ENCODE measurements at regions not wholly inside any gene's neighbourhood (a gene's known extent, or its start where the extent isn't known, plus 50 kb on each side); places are given as distances from the start of the nearest gene placed in this dataset.

DNA sequence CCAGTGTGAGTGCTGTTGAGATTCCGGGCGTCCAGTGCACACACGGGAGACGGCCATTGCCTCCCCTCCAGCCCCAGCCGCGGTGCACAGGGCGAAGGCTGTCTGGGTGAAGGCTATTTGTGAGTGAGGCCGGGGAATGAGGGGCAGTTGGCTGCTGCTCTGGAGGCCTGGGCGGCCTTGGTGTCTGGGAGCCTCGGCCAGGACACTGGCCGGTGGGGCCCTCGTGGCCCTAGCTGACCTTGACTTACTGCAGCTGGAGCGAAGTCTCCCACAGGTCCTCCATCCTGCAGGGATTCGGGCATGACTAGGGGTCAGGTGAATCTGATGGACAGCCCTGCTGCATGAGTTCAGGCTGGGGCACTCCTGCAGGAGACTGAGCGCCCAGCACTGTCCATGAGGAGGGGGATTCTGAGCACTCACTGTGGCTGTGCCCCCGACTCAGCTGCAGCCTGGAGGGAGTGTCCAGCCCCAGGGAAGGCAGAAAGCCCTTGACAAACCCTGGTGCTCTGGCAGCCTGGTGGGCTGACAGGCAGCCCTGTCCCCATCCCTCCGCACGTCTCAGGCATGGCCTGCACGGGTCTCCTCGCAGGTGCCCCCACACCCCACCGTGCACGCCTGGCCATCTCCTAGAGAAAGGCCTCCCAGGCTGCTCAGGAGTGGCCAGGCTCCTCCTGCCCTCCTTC is 52.7 kb upstream of the FAM20C start:
- DNase-seq: no peak

DNA sequence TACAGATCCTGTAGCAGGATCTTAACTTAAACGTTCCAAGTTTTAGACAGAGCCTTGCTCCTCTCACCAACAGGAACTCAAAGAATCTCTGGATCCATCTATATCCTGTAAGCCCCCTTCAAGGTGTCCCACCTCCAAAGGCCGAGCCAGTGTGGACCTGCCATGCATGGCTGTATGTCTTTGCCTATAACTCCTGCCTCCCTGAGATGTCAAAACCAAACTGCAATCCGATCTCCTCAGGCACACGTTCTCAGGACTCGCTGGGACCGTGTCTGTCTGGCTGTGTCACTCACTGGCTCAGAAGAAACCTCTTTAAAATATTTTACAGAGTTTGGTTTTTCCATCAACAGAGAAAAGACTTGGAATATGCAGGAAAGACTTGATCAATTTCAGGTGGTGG is 51.4 kb upstream of the FAM20C start:
- no peak for DNase-seq

DNA sequence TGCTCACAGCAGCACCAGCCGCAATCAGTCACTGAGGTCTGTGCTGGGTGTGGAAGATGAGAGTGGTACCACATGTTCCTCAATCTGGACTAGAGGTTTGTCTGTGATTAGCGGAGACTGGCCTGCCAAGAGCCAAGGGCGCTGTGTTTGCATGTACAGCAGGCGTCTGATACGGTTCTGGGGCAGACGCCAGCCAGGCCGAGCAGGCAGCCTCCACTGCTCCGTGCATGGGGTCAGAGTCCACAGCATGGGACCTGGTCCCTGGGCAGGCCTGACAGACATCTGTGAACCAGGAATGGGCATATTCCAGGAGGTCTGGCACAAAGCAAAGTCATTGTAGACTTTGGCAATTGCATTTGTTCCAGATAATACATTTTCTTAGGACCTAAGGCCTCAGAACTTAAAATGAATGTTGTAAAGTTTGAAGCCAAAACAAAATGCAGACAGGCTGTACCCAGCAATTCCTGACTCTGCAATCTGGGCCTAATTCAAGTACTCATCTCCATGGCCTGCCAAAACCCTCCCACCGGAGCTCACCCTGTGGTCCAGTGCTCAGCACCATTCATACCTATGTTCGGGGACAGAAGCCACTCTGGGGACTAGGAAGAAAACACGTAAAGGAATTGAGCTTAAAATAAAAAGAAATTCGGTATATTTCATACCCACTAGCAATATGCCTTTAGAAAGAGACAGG is 50.0 kb upstream of the FAM20C start:
- no peak for DNase-seq

Measured in T1000 (cell line).